ENCODE measurements at regions not wholly inside any gene's neighbourhood (a gene's known extent, or its start where the extent isn't known, plus 50 kb on each side); places are given as distances from the start of the nearest gene placed in this dataset.

DNA sequence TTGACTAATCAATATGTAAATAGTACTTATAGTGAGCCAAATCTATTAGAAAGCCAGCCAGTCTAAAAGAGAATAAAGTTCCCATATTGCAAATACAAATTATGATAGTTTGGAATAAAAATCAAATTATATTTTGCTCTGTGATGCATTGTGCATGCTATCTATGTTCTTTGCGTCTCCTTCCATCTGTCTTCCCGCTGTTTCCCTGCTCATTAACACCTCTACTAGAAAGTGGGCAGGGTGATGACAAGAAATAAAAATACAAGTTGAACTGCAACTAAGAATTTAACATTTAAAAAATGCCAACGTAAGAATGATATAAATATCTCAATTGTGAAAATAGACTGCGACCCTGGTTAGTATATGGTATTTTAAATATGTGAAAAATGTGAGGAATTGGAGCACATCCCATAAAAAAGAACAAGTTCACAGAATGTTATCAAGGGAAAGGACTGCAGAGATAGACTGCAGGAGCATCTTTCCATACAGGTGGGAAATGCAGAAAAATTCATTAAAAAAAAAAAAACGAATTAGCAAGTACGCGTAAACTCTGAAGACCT, 157.6 kb upstream of the PDE7B start:
- TF ChIP-seq NRF1 (IDR thresholded peaks at IDR 0.05; ENCODE audit: low read depth, low read length) (no peak), SP1 (IDR thresholded peaks at IDR 0.05; ENCODE audit: low read depth, low read length) (no peak), POLR2A (IDR thresholded peaks at IDR 0.05; ENCODE audit: control extremely low read depth in 1 of 2, low read depth in 2 of 2, low read length in 2 of 2) (no peak), RAD21 (IDR thresholded peaks at IDR 0.05 in 1 of 2, conservative IDR thresholded peaks at IDR 0.05 in 1 of 2; ENCODE audit: low read depth in 2 of 2, low read length in 2 of 2) (no peak), POLR2AphosphoS5 (IDR thresholded peaks at IDR 0.05; ENCODE audit: low read depth, low read length) (no peak), JUND (IDR thresholded peaks at IDR 0.05; ENCODE audit: low read length) (no peak)
- TF ChIP-seq, protein P1, sequence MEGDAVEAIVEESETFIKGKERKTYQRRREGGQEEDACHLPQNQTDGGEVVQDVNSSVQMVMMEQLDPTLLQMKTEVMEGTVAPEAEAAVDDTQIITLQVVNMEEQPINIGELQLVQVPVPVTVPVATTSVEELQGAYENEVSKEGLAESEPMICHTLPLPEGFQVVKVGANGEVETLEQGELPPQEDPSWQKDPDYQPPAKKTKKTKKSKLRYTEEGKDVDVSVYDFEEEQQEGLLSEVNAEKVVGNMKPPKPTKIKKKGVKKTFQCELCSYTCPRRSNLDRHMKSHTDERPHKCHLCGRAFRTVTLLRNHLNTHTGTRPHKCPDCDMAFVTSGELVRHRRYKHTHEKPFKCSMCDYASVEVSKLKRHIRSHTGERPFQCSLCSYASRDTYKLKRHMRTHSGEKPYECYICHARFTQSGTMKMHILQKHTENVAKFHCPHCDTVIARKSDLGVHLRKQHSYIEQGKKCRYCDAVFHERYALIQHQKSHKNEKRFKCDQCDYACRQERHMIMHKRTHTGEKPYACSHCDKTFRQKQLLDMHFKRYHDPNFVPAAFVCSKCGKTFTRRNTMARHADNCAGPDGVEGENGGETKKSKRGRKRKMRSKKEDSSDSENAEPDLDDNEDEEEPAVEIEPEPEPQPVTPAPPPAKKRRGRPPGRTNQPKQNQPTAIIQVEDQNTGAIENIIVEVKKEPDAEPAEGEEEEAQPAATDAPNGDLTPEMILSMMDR (IDR thresholded peaks at IDR 0.05; ENCODE audit: control extremely low read depth in 1 of 3, insufficient read depth in 1 of 3, low read depth in 1 of 3, low read length in 3 of 3) = no peak
